ENCODE measurements at regions not wholly inside any gene's neighbourhood (a gene's known extent, or its start where the extent isn't known, plus 50 kb on each side); places are given as distances from the start of the nearest gene placed in this dataset.

GRCh38 chr2:239498981-239499634 is 98.3 kb upstream of the HDAC4 start:
- TF ChIP-seq REST (IDR thresholded peaks at IDR 0.05; ENCODE audit: insufficient replicate concordance, low read depth) (no peak), POLR2AphosphoS5 (IDR thresholded peaks at IDR 0.05; ENCODE audit: low read depth) (no peak), SPI1 (IDR thresholded peaks at IDR 0.05; ENCODE audit: borderline replicate concordance, low read depth) (no peak)
